ENCODE measurements at regions not wholly inside any gene's neighbourhood (a gene's known extent, or its start where the extent isn't known, plus 50 kb on each side); places are given as distances from the start of the nearest gene placed in this dataset.
"Not testable (repeated sequence)": the region's sequence is repeated elsewhere in the genome, so short reads cannot be mapped to it uniquely, and the experiment has no call there.

- no peak for DNase-seq
Measured at GRCh38 chr4:78660559-78660958, 109.0 kb downstream of the ANXA3 start.

DNA sequence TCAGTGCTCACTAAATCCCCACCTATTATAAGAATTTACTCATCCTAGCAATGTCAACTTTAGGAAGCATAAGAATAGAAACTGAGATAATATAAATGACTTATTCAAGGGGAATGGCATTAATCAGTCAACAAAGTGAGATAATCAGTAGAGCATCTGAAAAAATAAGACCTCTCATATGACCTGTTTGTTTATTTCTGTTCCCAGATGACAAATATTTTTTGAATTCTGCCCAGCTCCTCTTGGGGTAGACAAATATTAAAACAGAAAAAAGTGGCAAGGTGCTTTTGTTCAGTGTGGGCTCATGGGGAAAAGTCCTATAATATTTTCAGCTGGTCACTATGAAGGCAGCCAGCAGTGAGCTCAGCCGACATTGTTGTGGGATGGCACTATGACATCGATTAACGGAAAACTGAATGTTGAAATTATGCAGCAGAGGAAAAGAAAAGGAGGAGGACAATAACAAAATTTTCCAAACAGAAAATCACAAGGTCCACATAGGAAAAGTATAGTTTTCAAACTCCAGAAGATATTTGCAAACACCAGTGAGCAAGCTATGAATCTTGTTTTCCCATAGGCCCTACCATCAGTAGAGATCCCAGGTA is 109.6 kb downstream of the ANXA3 start:
- DNase-seq, result no peak

- DNase-seq, result peak in 2 of 51 donors; percentile 20
Measured at GRCh38 chr4:78661921-78662521, 110.5 kb downstream of the ANXA3 start.

GRCh38 chr4:78662658-78663057 is 111.1 kb downstream of the ANXA3 start:
- DNase-seq, result no peak

DNA sequence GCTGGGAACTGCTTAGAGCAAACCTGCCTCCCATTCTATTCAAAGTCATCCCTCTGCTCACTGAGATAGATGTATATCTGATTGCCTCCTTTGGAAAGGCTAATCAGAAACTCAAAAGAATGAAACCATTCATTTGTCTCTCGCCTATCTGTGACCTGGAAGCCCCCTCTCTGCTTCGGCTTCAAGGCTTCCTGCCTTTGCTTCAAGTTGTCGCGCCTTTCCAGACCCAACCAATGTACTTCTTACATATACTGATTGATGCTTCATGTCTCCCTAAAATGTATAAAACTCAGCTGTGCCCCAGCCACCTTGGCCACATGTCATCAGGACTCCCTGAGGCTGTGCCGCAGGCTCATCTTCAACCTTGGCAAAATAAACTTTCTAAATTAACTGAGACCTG is 111.9 kb upstream of the BMP2K start:
- DNase-seq, result not testable (repeated sequence)

- no peak for DNase-seq
Measured at GRCh38 chr4:78665216-78665770, 110.9 kb upstream of the BMP2K start.

GRCh38 chr4:78666830-78667258 is 109.3 kb upstream of the BMP2K start:
- DNase-seq, result no peak

DNA sequence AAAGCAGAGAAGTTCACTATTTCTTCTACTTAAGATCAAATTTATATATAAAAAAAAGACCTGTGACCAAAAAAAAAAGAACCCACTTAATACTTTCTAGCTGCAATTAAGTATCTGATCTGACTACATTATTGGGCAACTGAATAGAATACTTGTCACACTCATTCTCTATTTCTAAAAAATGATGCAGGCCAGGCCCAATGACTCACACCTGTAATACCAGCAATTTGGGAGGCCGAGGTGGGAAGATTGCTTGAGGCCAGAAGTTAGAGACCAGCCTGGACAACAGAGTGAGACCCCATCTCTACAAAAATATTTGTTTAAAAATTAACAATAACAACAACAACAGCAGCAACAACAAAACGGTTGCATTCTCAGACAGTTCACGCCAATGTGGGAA is 108.8 kb upstream of the BMP2K start:
- DNase-seq, result no peak

- DNase-seq, result no peak
Measured at GRCh38 chr4:78667764-78668163, 108.4 kb upstream of the BMP2K start.

DNA sequence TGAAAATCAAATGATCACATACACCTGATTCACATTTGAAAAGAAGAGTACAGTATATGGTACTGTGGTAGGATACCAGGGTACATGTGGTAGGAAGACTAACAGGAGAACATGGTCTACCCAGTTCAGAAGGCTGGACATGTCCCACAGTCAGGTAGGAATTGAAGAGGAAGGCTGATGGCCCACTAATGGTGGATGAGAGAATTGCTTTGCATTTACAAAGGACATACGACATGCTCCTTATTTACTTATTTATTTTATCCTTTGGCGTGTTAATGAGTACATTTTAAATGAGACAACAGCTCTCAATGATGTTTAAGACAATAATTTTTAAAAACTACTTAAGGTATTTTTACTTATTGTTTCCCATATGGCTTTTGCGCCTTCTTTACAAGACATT is 106.7 kb upstream of the BMP2K start:
- no peak for DNase-seq

- DNase-seq, result no peak
Measured at GRCh38 chr4:78671903-78672815, 104.0 kb upstream of the BMP2K start.

- no peak for DNase-seq
Measured at GRCh38 chr4:78673337-78673736, 102.8 kb upstream of the BMP2K start.

GRCh38 chr4:78675325-78675724 is 100.8 kb upstream of the BMP2K start:
- DNase-seq, result no peak

GRCh38 chr4:78682070-78682469 is 94.1 kb upstream of the BMP2K start:
- no peak for DNase-seq

- DNase-seq, result no peak
Measured at GRCh38 chr4:78683352-78683751, 92.8 kb upstream of the BMP2K start.

DNA sequence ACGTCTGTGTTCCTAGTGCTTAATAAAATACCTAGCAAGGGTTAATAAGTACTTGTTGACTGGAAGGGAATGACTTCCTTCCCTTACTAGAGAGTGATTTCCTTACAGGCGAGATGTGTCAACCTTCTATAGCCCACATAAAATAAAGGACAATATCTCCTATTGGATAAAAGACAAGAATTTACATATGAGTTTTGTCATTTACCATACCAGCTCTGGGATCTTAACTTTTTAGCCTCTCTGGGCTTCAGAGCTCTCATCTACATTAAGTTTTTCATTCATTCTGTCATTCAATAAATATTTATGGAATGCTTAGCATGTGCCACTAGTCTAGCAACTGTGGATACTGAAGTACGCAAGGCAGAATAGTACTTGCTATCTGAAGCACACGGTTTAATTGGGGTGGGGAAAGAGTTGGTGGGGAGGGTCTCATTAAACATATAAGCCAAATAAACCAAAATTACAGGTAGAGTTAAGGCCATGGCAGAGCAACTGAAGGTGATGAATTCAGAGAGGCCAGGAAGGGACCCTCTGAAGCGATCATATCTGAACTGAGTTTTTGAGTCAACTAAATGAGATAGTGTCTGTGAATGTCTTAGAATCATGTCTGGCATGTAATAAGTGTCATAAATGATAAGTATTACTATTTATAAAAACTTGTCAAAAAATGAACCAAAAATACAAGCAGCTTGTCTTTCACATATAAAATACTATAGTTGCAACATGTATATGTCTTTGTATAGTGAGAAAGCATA is 91.6 kb upstream of the BMP2K start:
- no peak for DNase-seq

DNA sequence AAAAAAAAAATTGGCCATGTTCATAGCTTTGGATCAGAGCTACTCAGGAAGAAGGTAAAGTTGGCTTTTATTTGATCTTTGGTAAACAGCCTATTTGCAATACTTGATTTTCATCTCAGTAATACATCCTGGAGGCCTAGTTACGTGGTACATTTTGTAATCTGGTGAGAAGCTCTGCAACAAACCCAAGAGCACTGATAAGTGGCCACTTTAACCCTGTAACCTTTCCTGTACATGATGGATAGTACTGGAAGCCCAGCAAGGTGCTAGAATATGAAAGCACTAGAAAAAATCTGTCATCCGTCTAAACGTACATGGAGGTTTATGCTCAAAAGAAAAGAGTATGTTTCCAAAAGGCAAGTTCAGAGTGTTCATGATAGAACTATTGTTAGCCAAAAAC is 88.3 kb upstream of the BMP2K start:
- DNase-seq, result no peak

- no peak for DNase-seq
Measured at GRCh38 chr4:78688366-78688765, 87.8 kb upstream of the BMP2K start.

DNA sequence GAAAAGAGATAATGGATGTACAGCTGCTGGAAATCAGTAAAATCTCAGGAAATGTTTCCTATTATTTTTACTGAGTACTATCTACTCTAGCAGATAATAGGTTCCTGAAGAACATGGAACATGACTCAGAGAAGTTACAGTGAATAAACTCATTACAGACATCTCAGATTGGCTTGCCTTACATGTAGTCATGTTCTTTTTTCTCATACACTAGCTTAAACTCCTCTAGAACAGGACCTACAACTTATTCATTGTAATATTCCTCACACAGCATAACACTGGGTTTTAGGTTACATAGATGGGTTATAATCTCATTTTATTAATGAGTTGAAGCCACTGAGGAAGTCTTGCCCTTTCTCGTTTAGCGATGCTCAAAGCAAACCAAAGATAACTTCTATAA is 86.9 kb upstream of the BMP2K start:
- DNase-seq, result no peak

GRCh38 chr4:78689700-78690323 is 86.3 kb upstream of the BMP2K start:
- DNase-seq, result no peak

GRCh38 chr4:78691334-78691754 is 84.8 kb upstream of the BMP2K start:
- no peak for DNase-seq
